WERI-Rb-1 (cell line): ENCODE measurements at regions not wholly inside any gene's neighbourhood (a gene's known extent, or its start where the extent isn't known, plus 50 kb on each side); places are given as distances from the start of the nearest gene placed in this dataset.
"Not testable (repeated sequence)": the region's sequence is repeated elsewhere in the genome, so short reads cannot be mapped to it uniquely, and the experiment has no call there.

ENCODE experiments used
- DNase-seq: peaks from one replicate; pipeline ENCODE4 v3.0.0-alpha.2; 2020
- H3K27ac ChIP-seq: fragments of 250-450 bp; sonication (Bioruptor Pico); 2 replicates; pipeline ENCODE4 v1.5.1; 2020; ENCODE audit warnings: mild to moderate bottlenecking, moderate library complexity
- H3K27me3 ChIP-seq: fragments of 250-450 bp; sonication (Bioruptor Pico); 2 replicates; pipeline ENCODE4 v1.5.1; 2021; ENCODE audit warnings: mild to moderate bottlenecking, low read depth, moderate library complexity; ENCODE audit not compliant: insufficient read depth, severe bottlenecking
- H3K36me3 ChIP-seq: fragments of 250-450 bp; sonication (Bioruptor Pico); 2 replicates; pipeline ENCODE4 v1.5.1; 2020; ENCODE audit warnings: mild to moderate bottlenecking, moderate library complexity
- H3K4me3 ChIP-seq: 2 replicates; pipeline ENCODE4 v1.5.1; 2011; ENCODE audit warnings: low read depth, mild to moderate bottlenecking, control low read depth, low read length
- H3K9me3 ChIP-seq: fragments of 250-450 bp; sonication (Bioruptor Pico); 2 replicates; pipeline ENCODE4 v1.5.1; 2021; ENCODE audit warnings: mild to moderate bottlenecking, moderate library complexity; ENCODE audit not compliant: severe bottlenecking
- CTCF ChIP-seq: IDR thresholded peaks from 2 replicates; pipeline ENCODE4 v1.5.1; 2011; ENCODE audit warnings: low read depth, mild to moderate bottlenecking, control low read depth, inconsistent platforms, low read length

- Histone ChIP-seq H3K9me3 (no peaks in the 10 kb centered on the region), H3K27me3 (peaks cover 33% of the 10 kb centered on the region), H3K36me3 (no peaks in the 10 kb centered on the region), H3K27ac (no peak overlapping the region), H3K4me3 (no peak overlapping the region)
- no peak for TF ChIP-seq CTCF
- no peak for DNase-seq
These were observed 338.5 kb downstream of the TUSC7 start for GRCh38 chr3:117047951-117048705.

- H3K27ac ChIP-seq: no peak overlapping the region
- H3K27me3 ChIP-seq: peaks cover 43% of the 10 kb centered on the region
- H3K4me3 ChIP-seq: no peak overlapping the region
- no peak for DNase-seq
- no peak for TF ChIP-seq CTCF
- no peaks in the 10 kb centered on the region for H3K9me3 ChIP-seq
- no peaks in the 10 kb centered on the region for H3K36me3 ChIP-seq
These were observed 342.8 kb downstream of the TUSC7 start for GRCh38 chr3:117052395-117052794.

GRCh38 chr3:117054556-117054955 is 345.0 kb downstream of the TUSC7 start:
- no peak for DNase-seq
- Histone ChIP-seq H3K27me3 (peaks cover 41% of the 10 kb centered on the region), H3K9me3 (no peaks in the 10 kb centered on the region), H3K27ac (no peak overlapping the region), H3K36me3 (no peaks in the 10 kb centered on the region), H3K4me3 (no peak overlapping the region)
- no peak for TF ChIP-seq CTCF

GRCh38 chr3:117056946-117057345 is 347.4 kb downstream of the TUSC7 start:
- not testable (repeated sequence) for H3K4me3 ChIP-seq, H3K27ac ChIP-seq, H3K36me3 ChIP-seq, H3K9me3 ChIP-seq, DNase-seq
- peaks cover 53% of the 10 kb centered on the region for H3K27me3 ChIP-seq

GRCh38 chr3:117059067-117059955 is 349.7 kb downstream of the TUSC7 start:
- Histone ChIP-seq H3K36me3 (no peaks in the 10 kb centered on the region), H3K9me3 (no peaks in the 10 kb centered on the region), H3K27me3 (peaks cover 55% of the 10 kb centered on the region), H3K4me3 (no peak overlapping the region), H3K27ac (no peak overlapping the region)
- 0 out of 2 replicates have a peak, but pooled peaks have one; percentile 7 for TF ChIP-seq CTCF
- no peak for DNase-seq

- DNase-seq: no peak
- Histone ChIP-seq H3K36me3 (no peaks in the 10 kb centered on the region), H3K4me3 (no peak overlapping the region), H3K9me3 (no peaks in the 10 kb centered on the region), H3K27me3 (peaks cover 54% of the 10 kb centered on the region), H3K27ac (no peak overlapping the region)
- TF ChIP-seq CTCF: no peak
These were observed 350.3 kb downstream of the TUSC7 start for GRCh38 chr3:117059956-117060270.
